NCI-H2029 treated with DMSO at 0.1 percent for 48 hours (cell line): ENCODE measurements at regions not wholly inside any gene's neighbourhood (a gene's known extent, or its start where the extent isn't known, plus 50 kb on each side); places are given as distances from the start of the nearest gene placed in this dataset.
"Not testable (repeated sequence)": the region's sequence is repeated elsewhere in the genome, so short reads cannot be mapped to it uniquely, and the experiment has no call there.

Experiments used
- DNase-seq: peaks from one replicate; lab custom pipeline; 2025; lab: John Stamatoyannopoulos, UW

- DNase-seq, result no peak
Observed at GRCh38 chr3:21238661-21239060, 512.3 kb downstream of the ZNF385D start.

- DNase-seq, result no peak
Observed at GRCh38 chr3:21237638-21238037, 513.4 kb downstream of the ZNF385D start.

GRCh38 chr3:21235491-21235890 lies 515.5 kb downstream of the ZNF385D start:
- no peak for DNase-seq

- no peak for DNase-seq
Observed at GRCh38 chr3:21234933-21235332, 516.1 kb downstream of the ZNF385D start.

GRCh38 chr3:21229426-21230135 lies 521.4 kb downstream of the ZNF385D start:
- DNase-seq, result no peak

GRCh38 chr3:21226086-21226485 lies 524.9 kb downstream of the ZNF385D start:
- no peak for DNase-seq

GRCh38 chr3:21220944-21221343 lies 530.1 kb downstream of the ZNF385D start:
- no peak for DNase-seq

GRCh38 chr3:21216598-21216997 lies 534.4 kb downstream of the ZNF385D start:
- no peak for DNase-seq

GRCh38 chr3:21204122-21204521 lies 546.9 kb downstream of the ZNF385D start:
- DNase-seq, result not testable (repeated sequence)

GRCh38 chr3:21195203-21195602 lies 555.8 kb downstream of the ZNF385D start:
- DNase-seq, result no peak

GRCh38 chr3:21194036-21194435 lies 557.0 kb downstream of the ZNF385D start:
- not testable (repeated sequence) for DNase-seq

GRCh38 chr3:21188459-21188858 lies 562.6 kb downstream of the ZNF385D start:
- no peak for DNase-seq

GRCh38 chr3:21185816-21186314 lies 565.1 kb downstream of the ZNF385D start:
- DNase-seq, result no peak

GRCh38 chr3:21174461-21174860 lies 576.5 kb downstream of the ZNF385D start:
- DNase-seq, result no peak

- no peak for DNase-seq
Observed at GRCh38 chr3:21170964-21171363, 580.0 kb downstream of the ZNF385D start.

GRCh38 chr3:21169948-21170347 lies 581.1 kb downstream of the ZNF385D start:
- no peak for DNase-seq

GRCh38 chr3:21168471-21168870 lies 582.5 kb downstream of the ZNF385D start:
- DNase-seq, result no peak

GRCh38 chr3:21163956-21164355 lies 587.1 kb downstream of the ZNF385D start:
- no peak for DNase-seq

GRCh38 chr3:21159543-21159906 lies 591.5 kb downstream of the ZNF385D start:
- DNase-seq, result no peak

GRCh38 chr3:21158861-21159542 lies 592.0 kb downstream of the ZNF385D start:
- no peak for DNase-seq

GRCh38 chr3:21154911-21155310 lies 596.1 kb downstream of the ZNF385D start:
- no peak for DNase-seq

- no peak for DNase-seq
Observed at GRCh38 chr3:21152555-21152954, 598.5 kb downstream of the ZNF385D start.

- no peak for DNase-seq
Observed at GRCh38 chr3:21142949-21143348, 608.1 kb downstream of the ZNF385D start.

GRCh38 chr3:21142031-21142430 lies 609.0 kb downstream of the ZNF385D start:
- no peak for DNase-seq
